DOHH2 (cell line): ENCODE measurements at regions not wholly inside any gene's neighbourhood (a gene's known extent, or its start where the extent isn't known, plus 50 kb on each side); places are given as distances from the start of the nearest gene placed in this dataset.

Experiments used
- CTCF ChIP-seq: fragments of 200-600 bp; sonication (generic); IDR thresholded peaks from one replicate; pipeline ENCODE4 v1.5.1; 2014; ENCODE audit warnings: antibody characterized with exemption, mild to moderate bottlenecking, low read depth, low read length; ENCODE audit not compliant: poor library complexity, severe bottlenecking
- EZH2phosphoT487 ChIP-seq: fragments of 200-600 bp; sonication (generic); IDR thresholded peaks from 2 replicates; pipeline ENCODE4 v1.6.1; 2017; ENCODE audit warnings: borderline replicate concordance, mild to moderate bottlenecking, antibody characterized with exemption, low read length, moderate library complexity, mixed read lengths

GRCh38 chr10:107741971-107742370 is 577.5 kb upstream of the SORCS1 start:
- TF ChIP-seq CTCF (no peak), EZH2phosphoT487 (no peak)
